WTC11 (cell line): ENCODE measurements at regions not wholly inside any gene's neighbourhood (a gene's known extent, or its start where the extent isn't known, plus 50 kb on each side); places are given as distances from the start of the nearest gene placed in this dataset.

ENCODE experiments used
- ATAC-seq: fragments of 200-7000 bp; cut with Tn5 transposase; 2 replicates; pipeline ENCODE4 v1.10.0; 2021; ENCODE audit warnings: mild to moderate bottlenecking, moderate library complexity
- CTCF ChIA-PET: fragments of 300-600 bp; sonication (Branson Sonifier 250); formaldehyde crosslinking; loops from one replicate; lab custom pipeline; 2021; ENCODE audit warnings: antibody characterized with exemption; lab: Charles Lee
- POLR2A ChIA-PET: fragments of 350-600 bp; sonication (Branson Sonifier 250); formaldehyde crosslinking; loops from one replicate; lab custom pipeline; 2021; ENCODE audit warnings: antibody characterized with exemption; lab: Charles Lee
- DNase-seq: peaks from one replicate; pipeline ENCODE4 v3.0.0; 2021; ENCODE audit warnings: low spot score
- H3K27ac Mint-ChIP-seq: 2 replicates; pipeline ENCODE4 v1.8.0; 2021; ENCODE audit warnings: mixed read lengths
- H3K27me3 Mint-ChIP-seq: 2 replicates; pipeline ENCODE4 v1.8.0; 2021; ENCODE audit warnings: low read depth, mild to moderate bottlenecking, moderate library complexity, mixed read lengths
- H3K36me3 Mint-ChIP-seq: 2 replicates; pipeline ENCODE4 v1.8.0; 2021; ENCODE audit warnings: mixed read lengths
- H3K4me1 Mint-ChIP-seq: 2 replicates; pipeline ENCODE4 v1.8.0; 2022; ENCODE audit warnings: mixed read lengths
- H3K4me3 Mint-ChIP-seq: 2 replicates; pipeline ENCODE4 v1.8.0; 2021; ENCODE audit warnings: mild to moderate bottlenecking, moderate library complexity, mixed read lengths
- H3K9me3 Mint-ChIP-seq: 2 replicates; pipeline ENCODE4 v1.8.0; 2021; ENCODE audit warnings: mixed read lengths
- AR ChIP-seq: fragments of 250-450 bp; sonication (Bioruptor Pico); IDR thresholded peaks from 2 replicates; pipeline ENCODE4 v1.9.0; 2021; ENCODE audit warnings: mild to moderate bottlenecking
- ARID4B ChIP-seq: sonication (generic); formaldehyde crosslinking; IDR thresholded peaks from 2 replicates; pipeline ENCODE4 v1.8.0; 2023; ENCODE audit warnings: missing genetic modification reagents, mild to moderate bottlenecking, borderline replicate concordance
- CREB1 ChIP-seq: sonication (generic); formaldehyde crosslinking; IDR thresholded peaks from 2 replicates; pipeline ENCODE4 v1.8.0; 2023; ENCODE audit warnings: mild to moderate bottlenecking, missing genetic modification reagents
- E2F5 ChIP-seq: sonication (generic); formaldehyde crosslinking; IDR thresholded peaks from 2 replicates; pipeline ENCODE4 v1.8.1; 2022; ENCODE audit warnings: mild to moderate bottlenecking, moderate library complexity, missing genetic modification reagents
- ETV6 ChIP-seq: sonication (generic); formaldehyde crosslinking; IDR thresholded peaks from 2 replicates; pipeline ENCODE4 v1.8.1; 2022; ENCODE audit warnings: mild to moderate bottlenecking, missing genetic modification reagents
- GTF2I ChIP-seq: fragments of 250-450 bp; sonication (Bioruptor Pico); conservative IDR thresholded peaks from 2 replicates; pipeline ENCODE4 v1.4.0; 2021; ENCODE audit warnings: mild to moderate bottlenecking
- HMGXB4 ChIP-seq: sonication (generic); formaldehyde crosslinking; IDR thresholded peaks from 2 replicates; pipeline ENCODE4 v1.8.1; 2023; ENCODE audit warnings: mild to moderate bottlenecking, moderate library complexity, missing genetic modification reagents
- IRF2 ChIP-seq: sonication (generic); formaldehyde crosslinking; IDR thresholded peaks from 2 replicates; pipeline ENCODE4 v1.8.0; 2022; ENCODE audit warnings: low read depth, missing genetic modification reagents, borderline replicate concordance
- JAZF1 ChIP-seq: fragments of 250-450 bp; sonication (Bioruptor Pico); IDR thresholded peaks from 2 replicates; pipeline ENCODE4 v1.9.0; 2021; ENCODE audit warnings: moderate library complexity, mild to moderate bottlenecking, inconsistent platforms
- MYBL2 ChIP-seq: sonication (generic); formaldehyde crosslinking; IDR thresholded peaks from 2 replicates; pipeline ENCODE4 v1.8.1; 2023; ENCODE audit warnings: mild to moderate bottlenecking, moderate library complexity, missing genetic modification reagents
- NR2C2 ChIP-seq: sonication (generic); formaldehyde crosslinking; IDR thresholded peaks from 2 replicates; pipeline ENCODE4 v1.8.0; 2022; ENCODE audit warnings: mild to moderate bottlenecking, missing genetic modification reagents
- NR3C1 ChIP-seq: sonication (generic); formaldehyde crosslinking; conservative IDR thresholded peaks from 2 replicates; pipeline ENCODE4 v1.8.1; 2023; ENCODE audit warnings: low read depth, mild to moderate bottlenecking, missing genetic modification reagents
- RELA ChIP-seq: sonication (generic); formaldehyde crosslinking; IDR thresholded peaks from 2 replicates; pipeline ENCODE4 v1.8.1; 2022; ENCODE audit warnings: missing genetic modification reagents, mild to moderate bottlenecking, borderline replicate concordance
- SMAD3 ChIP-seq: sonication (generic); formaldehyde crosslinking; IDR thresholded peaks from 2 replicates; pipeline ENCODE4 v1.8.0; 2022; ENCODE audit warnings: missing genetic modification reagents, mild to moderate bottlenecking, borderline replicate concordance
- ZNF281 ChIP-seq: sonication (generic); formaldehyde crosslinking; IDR thresholded peaks from 2 replicates; pipeline ENCODE4 v1.8.0; 2023; ENCODE audit warnings: mild to moderate bottlenecking, missing genetic modification reagents
- ZNF671 ChIP-seq: fragments of 250-450 bp; sonication (Bioruptor Pico); IDR thresholded peaks from 2 replicates; pipeline ENCODE4 v1.8.0; 2021; ENCODE audit warnings: mild to moderate bottlenecking

- H3K9me3 Mint-ChIP-seq = no peaks in the 10 kb centered on the region
- no peak overlapping the region for H3K4me3 Mint-ChIP-seq
- H3K27me3 Mint-ChIP-seq = peaks cover 7% of the 10 kb centered on the region
- H3K36me3 Mint-ChIP-seq = no peaks in the 10 kb centered on the region
- H3K4me1 Mint-ChIP-seq = 0 out of 2 replicates have a peak, but pooled peaks cover 3% of the 10 kb centered on the region
- no peak overlapping the region for H3K27ac Mint-ChIP-seq
- ChIA-PET CTCF (interaction anchor here (0.5 kb wide), 1 partner anchor 918 kb away, joined by 5 read pairs; no protein-coding TSS in a partner anchor), POLR2A (no interaction called here)
- TF ChIP-seq HMGXB4 (CRISPR knock-in tag) (no peak), ETV6 (CRISPR knock-in tag) (no peak), E2F5 (CRISPR knock-in tag) (no peak), NR3C1 (no peak), ZNF671 (CRISPR knock-in tag) (no peak), AR (CRISPR knock-in tag) (no peak), RELA (CRISPR knock-in tag) (no peak), SMAD3 (no peak), ARID4B (CRISPR knock-in tag) (no peak), CREB1 (CRISPR knock-in tag) (no peak), IRF2 (CRISPR knock-in tag) (no peak), NR2C2 (no peak), MYBL2 (CRISPR knock-in tag) (no peak), GTF2I (CRISPR knock-in tag) (no peak), JAZF1 (CRISPR knock-in tag) (no peak), ZNF281 (CRISPR knock-in tag) (no peak)
- DNase-seq (no peak), ATAC-seq (no peak)
Measured at GRCh38 chr3:194284351-194284750, 66.8 kb downstream of the CPN2 start.
